ENCODE measurements at regions not wholly inside any gene's neighbourhood (a gene's known extent, or its start where the extent isn't known, plus 50 kb on each side); places are given as distances from the start of the nearest gene placed in this dataset.

DNA sequence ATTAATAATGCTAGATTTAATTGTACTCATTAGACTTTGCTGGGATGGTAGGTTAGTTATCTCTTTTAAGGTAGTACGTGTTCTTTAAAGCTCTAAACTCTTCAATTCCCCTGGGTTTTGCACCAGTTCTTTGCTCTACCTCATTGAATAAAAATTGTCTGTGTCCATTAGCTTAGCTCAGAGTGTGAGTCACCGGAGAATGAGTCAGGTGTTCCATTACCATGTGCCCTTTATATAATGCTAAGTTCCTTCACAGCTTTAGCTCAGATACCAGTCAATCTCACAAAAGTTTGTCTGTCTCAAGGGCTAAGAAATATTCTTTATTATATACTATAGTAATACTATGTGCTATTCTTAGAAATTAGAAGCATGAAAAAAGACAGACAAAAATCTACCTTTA is 339.4 kb downstream of the PRELID2 start:
- H3K79me2 ChIP-seq (ENCODE audit: insufficient read depth, low read length), result no peaks in the 10 kb centered on the region
- H4K20me1 ChIP-seq (ENCODE audit: insufficient read depth, low read length), result no peaks in the 10 kb centered on the region
- no peak overlapping the region for H3K4me3 ChIP-seq (ENCODE audit: low read depth, low read length, poor library complexity, severe bottlenecking)
- H3K4me1 ChIP-seq (ENCODE audit: insufficient read depth, low read length, severe bottlenecking), result no peaks in the 10 kb centered on the region
- no peaks in the 10 kb centered on the region for H3K27me3 ChIP-seq (ENCODE audit: insufficient read depth, low read length)
- H3K9me3 ChIP-seq (ENCODE audit: low read length), result no peaks in the 10 kb centered on the region
- TF ChIP-seq, protein P1, sequence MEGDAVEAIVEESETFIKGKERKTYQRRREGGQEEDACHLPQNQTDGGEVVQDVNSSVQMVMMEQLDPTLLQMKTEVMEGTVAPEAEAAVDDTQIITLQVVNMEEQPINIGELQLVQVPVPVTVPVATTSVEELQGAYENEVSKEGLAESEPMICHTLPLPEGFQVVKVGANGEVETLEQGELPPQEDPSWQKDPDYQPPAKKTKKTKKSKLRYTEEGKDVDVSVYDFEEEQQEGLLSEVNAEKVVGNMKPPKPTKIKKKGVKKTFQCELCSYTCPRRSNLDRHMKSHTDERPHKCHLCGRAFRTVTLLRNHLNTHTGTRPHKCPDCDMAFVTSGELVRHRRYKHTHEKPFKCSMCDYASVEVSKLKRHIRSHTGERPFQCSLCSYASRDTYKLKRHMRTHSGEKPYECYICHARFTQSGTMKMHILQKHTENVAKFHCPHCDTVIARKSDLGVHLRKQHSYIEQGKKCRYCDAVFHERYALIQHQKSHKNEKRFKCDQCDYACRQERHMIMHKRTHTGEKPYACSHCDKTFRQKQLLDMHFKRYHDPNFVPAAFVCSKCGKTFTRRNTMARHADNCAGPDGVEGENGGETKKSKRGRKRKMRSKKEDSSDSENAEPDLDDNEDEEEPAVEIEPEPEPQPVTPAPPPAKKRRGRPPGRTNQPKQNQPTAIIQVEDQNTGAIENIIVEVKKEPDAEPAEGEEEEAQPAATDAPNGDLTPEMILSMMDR (IDR thresholded peaks at IDR 0.05; ENCODE audit: low read length), result no peak
- no peak for TF ChIP-seq EZH2 (IDR thresholded peaks at IDR 0.05; ENCODE audit: borderline replicate concordance, low read length)
- H3F3A ChIP-seq (ENCODE audit: insufficient read depth, low read length), result no peaks in the 10 kb centered on the region
- no peak overlapping the region for H2AFZ ChIP-seq (ENCODE audit: low read length)
- H3K36me3 ChIP-seq (ENCODE audit: insufficient read depth, low read length), result no peaks in the 10 kb centered on the region
- H3K27ac ChIP-seq (ENCODE audit: low read depth, low read length, poor library complexity, severe bottlenecking), result no peak overlapping the region
- no peak overlapping the region for H3K9ac ChIP-seq (ENCODE audit: low read length)
- no peak overlapping the region for H3K4me2 ChIP-seq (ENCODE audit: low read length)
- H3K9me2 ChIP-seq (ENCODE audit: low read depth, low read length), result no peaks in the 10 kb centered on the region

DNA sequence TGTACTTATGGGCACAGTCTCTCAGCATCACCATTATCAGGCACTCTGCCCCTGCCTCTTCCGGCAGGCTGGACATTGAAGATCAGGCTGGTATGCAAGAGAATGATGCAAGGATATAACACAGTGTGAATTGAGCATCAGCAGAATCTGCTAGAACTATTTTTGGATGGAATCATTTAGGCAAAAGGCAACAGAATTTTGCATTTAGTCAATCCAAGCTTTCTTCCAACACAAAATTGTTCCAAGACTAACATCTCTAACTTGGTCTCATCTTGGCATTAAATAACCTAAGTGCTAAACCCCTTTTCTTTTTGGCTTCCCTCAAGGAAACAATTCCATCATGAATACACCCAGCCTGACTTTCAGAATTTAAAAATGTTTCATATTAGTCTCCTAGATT is 339.9 kb downstream of the PRELID2 start:
- Histone ChIP-seq H3K9me2 (ENCODE audit: low read depth, low read length) (no peaks in the 10 kb centered on the region), H3K79me2 (ENCODE audit: insufficient read depth, low read length) (no peaks in the 10 kb centered on the region), H3K4me2 (ENCODE audit: low read length) (no peak overlapping the region), H3K4me1 (ENCODE audit: insufficient read depth, low read length, severe bottlenecking) (no peaks in the 10 kb centered on the region), H3K27me3 (ENCODE audit: insufficient read depth, low read length) (no peaks in the 10 kb centered on the region), H3F3A (ENCODE audit: insufficient read depth, low read length) (no peaks in the 10 kb centered on the region), H4K20me1 (ENCODE audit: insufficient read depth, low read length) (no peaks in the 10 kb centered on the region), H3K27ac (ENCODE audit: low read depth, low read length, poor library complexity, severe bottlenecking) (no peak overlapping the region), H3K9ac (ENCODE audit: low read length) (no peak overlapping the region), H3K36me3 (ENCODE audit: insufficient read depth, low read length) (no peaks in the 10 kb centered on the region), H3K4me3 (ENCODE audit: low read depth, low read length, poor library complexity, severe bottlenecking) (no peak overlapping the region), H2AFZ (ENCODE audit: low read length) (no peak overlapping the region), H3K9me3 (ENCODE audit: low read length) (no peaks in the 10 kb centered on the region)
- no peak for TF ChIP-seq EZH2 (IDR thresholded peaks at IDR 0.05; ENCODE audit: borderline replicate concordance, low read length)

DNA sequence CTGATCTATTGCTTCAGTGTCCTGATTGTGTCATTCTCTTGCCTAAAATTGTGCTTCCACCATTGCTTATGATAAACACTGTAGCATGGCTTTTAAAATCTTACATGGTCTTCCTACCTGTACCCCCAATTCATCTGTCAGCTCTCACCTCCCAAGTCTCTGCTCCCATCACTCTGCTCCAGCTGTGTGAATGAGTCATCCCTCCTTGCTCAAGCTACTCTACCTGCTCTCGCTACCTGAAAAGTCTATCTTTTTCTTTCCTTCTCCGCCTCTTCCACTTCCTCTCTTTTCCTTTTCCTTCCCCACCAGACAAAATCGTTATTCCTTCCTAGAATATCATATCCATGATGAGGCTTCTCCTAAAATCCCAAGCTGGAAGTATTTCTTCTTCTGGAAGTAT is 341.7 kb downstream of the PRELID2 start:
- Histone ChIP-seq H4K20me1 (ENCODE audit: insufficient read depth, low read length) (no peaks in the 10 kb centered on the region), H3K9me2 (ENCODE audit: low read depth, low read length) (no peaks in the 10 kb centered on the region), H3K27ac (ENCODE audit: low read depth, low read length, poor library complexity, severe bottlenecking) (no peak overlapping the region), H2AFZ (ENCODE audit: low read length) (no peak overlapping the region), H3K4me2 (ENCODE audit: low read length) (no peak overlapping the region), H3K9me3 (ENCODE audit: low read length) (no peaks in the 10 kb centered on the region), H3K79me2 (ENCODE audit: insufficient read depth, low read length) (no peaks in the 10 kb centered on the region), H3F3A (ENCODE audit: insufficient read depth, low read length) (no peaks in the 10 kb centered on the region), H3K27me3 (ENCODE audit: insufficient read depth, low read length) (no peaks in the 10 kb centered on the region), H3K4me3 (ENCODE audit: low read depth, low read length, poor library complexity, severe bottlenecking) (no peak overlapping the region), H3K4me1 (ENCODE audit: insufficient read depth, low read length, severe bottlenecking) (no peaks in the 10 kb centered on the region), H3K9ac (ENCODE audit: low read length) (no peak overlapping the region), H3K36me3 (ENCODE audit: insufficient read depth, low read length) (no peaks in the 10 kb centered on the region)
- TF ChIP-seq EZH2 (IDR thresholded peaks at IDR 0.05; ENCODE audit: borderline replicate concordance, low read length), result no peak
- TF ChIP-seq, protein P1 (IDR thresholded peaks at IDR 0.05; ENCODE audit: low read length), result no peak

DNA sequence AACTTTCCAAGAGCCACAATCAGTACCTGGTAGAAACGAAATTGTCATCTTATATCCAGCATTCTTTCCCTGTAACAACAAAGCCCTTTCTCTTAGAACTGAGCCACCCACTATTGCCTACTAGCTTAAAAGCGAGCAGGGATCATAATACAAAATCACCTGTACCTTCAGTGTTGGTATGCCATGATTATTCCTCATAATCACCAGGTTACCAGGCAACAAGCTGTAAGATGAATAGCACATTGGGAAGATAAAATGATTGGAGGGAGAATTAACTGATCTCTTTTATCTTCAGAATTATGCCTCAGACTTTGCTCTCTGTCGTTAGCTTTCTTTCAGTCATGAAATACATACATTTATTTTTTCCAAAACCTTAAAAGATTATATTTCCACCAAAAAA is 345.6 kb downstream of the PRELID2 start:
- H4K20me1 ChIP-seq (ENCODE audit: insufficient read depth, low read length), result no peaks in the 10 kb centered on the region
- H3K36me3 ChIP-seq (ENCODE audit: insufficient read depth, low read length), result no peaks in the 10 kb centered on the region
- H3K79me2 ChIP-seq (ENCODE audit: insufficient read depth, low read length), result no peaks in the 10 kb centered on the region
- TF ChIP-seq, protein P1 (IDR thresholded peaks at IDR 0.05; ENCODE audit: low read length), result no peak
- no peak for TF ChIP-seq EZH2 (IDR thresholded peaks at IDR 0.05; ENCODE audit: borderline replicate concordance, low read length)
- H3K9ac ChIP-seq (ENCODE audit: low read length), result no peak overlapping the region
- H3K27ac ChIP-seq (ENCODE audit: low read depth, low read length, poor library complexity, severe bottlenecking), result no peak overlapping the region
- H3K9me3 ChIP-seq (ENCODE audit: low read length), result no peaks in the 10 kb centered on the region
- no peaks in the 10 kb centered on the region for H3K4me1 ChIP-seq (ENCODE audit: insufficient read depth, low read length, severe bottlenecking)
- no peaks in the 10 kb centered on the region for H3F3A ChIP-seq (ENCODE audit: insufficient read depth, low read length)
- no peaks in the 10 kb centered on the region for H3K9me2 ChIP-seq (ENCODE audit: low read depth, low read length)
- H3K4me2 ChIP-seq (ENCODE audit: low read length), result no peak overlapping the region
- H3K27me3 ChIP-seq (ENCODE audit: insufficient read depth, low read length), result no peaks in the 10 kb centered on the region
- H3K4me3 ChIP-seq (ENCODE audit: low read depth, low read length, poor library complexity, severe bottlenecking), result no peak overlapping the region
- no peak overlapping the region for H2AFZ ChIP-seq (ENCODE audit: low read length)

All from OCI-LY1 (cell line).